HG03060 (cell line): ENCODE measurements at regions not wholly inside any gene's neighbourhood (a gene's known extent, or its start where the extent isn't known, plus 50 kb on each side); places are given as distances from the start of the nearest gene placed in this dataset.
"Not testable (repeated sequence)": the region's sequence is repeated elsewhere in the genome, so short reads cannot be mapped to it uniquely, and the experiment has no call there.

Experiments used
- ATAC-seq: cut with Tn5 transposase; IDR thresholded peaks from one replicate; pipeline ENCODE4 v1.9.1; 2021; ENCODE audit warnings: low read depth, moderate number of reproducible peaks; ENCODE audit not compliant: unreplicated experiment

DNA sequence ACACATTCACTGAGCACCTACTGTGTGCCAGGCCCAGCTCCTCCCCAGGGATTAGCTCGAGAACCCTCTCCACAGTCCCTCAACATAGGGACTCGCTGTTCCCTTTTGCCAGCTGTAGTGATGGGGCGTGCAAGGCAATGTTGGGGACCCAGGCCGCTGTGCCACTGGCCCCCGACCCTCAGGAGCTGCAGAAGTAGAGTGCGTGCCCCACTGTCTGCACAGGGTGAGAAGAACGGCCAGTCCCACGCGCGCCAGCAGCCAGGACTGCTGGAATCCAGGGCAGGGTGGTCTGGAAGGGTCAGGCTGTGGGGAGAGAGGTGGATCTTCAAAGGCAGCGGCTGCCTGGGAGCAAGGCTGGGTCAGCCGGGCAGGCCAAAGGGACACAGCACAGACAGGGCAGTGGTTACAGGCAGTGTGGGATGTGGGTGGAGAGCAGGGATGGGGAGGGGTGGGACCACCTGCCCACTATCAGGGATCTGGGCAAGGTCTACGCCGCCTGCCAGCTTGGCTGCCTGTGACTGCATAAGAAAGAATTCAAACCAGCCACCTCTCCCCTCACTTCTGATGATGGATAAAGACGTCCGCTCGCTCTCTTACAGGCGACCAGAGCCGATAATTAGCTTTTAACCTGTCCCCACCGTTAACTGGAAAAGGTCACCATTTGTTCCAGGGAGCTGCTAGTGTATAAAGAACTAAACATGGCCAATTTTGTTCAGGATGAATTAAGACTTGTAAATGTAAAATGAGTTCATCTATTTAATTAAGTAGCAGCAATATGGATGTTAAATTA lies 86.7 kb upstream of the GSE1 start:
- no peak for ATAC-seq

DNA sequence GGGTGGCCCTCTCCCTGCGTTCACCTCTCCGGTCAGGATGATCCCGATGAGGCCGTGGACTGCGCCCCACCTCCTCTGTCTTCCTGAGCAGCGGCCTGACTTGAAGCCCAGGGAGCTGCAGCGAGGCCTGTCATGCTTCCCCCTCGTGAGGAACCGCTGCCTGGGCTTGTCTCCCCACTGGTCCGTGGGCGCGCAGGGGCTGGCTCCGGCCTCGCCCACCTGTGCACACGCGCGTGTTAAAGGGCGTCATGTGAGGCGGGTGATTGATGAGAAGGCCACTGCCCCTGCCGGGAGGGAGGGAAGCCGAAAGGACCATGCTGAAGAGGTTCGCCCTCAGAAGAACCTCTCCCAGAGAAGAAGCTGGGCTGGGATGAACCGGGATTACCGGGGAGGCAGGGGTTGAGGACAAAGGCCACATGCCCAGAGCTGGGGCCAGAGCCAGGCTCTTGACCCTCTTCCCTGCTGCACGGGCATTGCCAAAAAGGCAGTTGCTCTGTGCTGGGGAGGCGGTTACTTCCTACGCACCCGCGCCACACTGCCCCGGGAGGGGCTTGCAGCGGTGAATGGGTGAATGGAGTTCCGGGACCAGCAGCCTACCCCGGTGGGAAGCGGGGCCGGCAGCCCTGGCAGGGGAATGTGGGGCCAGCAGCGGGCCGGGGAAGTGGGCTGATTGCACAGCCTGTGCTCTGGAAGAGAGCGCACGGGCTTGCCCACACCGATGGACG lies 85.9 kb upstream of the GSE1 start:
- ATAC-seq, result no peak

DNA sequence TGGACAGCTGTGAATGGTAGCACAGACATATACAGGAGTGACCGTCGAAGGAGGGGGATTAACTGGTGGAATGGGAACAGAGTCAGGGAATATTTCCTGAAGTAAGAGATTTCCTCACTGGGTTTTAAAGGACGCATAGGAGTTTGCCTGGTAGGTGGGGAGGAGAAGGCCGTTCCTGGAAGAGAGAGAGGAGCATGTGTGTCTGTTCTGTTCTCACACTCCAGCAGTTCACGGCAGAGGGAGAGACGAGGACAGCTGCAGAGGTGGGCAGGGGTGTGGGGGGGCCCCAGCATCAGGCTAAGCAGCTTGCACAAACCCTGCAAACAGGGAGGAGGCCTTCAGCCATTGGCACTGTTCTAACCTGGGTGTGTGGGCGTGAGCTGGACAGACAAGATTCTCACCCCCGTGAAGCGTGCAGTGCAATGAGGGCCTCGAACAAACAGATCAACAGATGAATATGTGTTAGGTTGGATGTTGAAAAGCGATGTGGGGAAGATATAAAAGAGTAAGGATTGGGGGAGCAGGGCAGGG lies 85.3 kb upstream of the GSE1 start:
- no peak for ATAC-seq

DNA sequence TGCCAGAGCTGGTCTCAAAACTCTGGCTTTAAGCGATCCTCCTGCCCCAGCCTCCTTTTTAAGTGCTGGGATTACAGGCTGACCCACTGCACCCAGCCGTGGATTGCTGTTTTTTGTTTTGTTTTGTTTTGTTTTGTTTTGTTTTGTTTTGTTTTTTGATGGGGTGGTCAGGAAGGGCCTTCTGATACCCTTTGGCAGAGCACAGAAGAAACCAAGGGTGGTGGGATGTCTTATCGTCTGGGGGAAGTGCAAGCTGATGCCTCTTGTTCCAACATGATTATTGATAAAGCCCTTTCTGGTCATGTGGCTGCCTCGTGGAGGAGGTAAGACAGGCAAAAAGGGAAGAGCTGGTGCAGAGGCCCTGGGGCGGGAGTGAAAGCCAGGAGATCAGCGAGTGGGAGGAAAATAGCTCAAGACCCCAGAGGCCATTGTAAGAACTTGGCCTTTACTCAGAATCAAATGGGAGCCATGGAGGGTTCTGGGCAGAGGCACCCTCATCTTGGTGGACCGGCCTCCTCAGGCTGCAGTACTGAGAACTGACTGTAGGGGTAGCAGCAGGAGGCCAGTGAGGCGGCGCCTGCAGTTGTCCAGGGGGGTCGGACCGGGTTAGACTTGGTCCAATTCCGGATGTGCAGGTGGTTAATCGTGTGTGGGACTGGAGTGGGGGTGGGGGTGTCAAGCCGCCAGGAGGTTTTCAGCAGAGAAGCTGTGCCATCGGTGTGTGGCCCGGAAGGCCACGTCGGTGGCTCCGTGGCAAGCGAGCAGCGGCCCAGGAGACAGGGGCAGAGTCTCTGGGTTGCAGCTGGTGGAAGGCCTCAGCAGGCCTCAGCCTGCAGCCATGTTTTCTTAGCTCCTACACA lies 84.4 kb upstream of the GSE1 start:
- ATAC-seq, result no peak

DNA sequence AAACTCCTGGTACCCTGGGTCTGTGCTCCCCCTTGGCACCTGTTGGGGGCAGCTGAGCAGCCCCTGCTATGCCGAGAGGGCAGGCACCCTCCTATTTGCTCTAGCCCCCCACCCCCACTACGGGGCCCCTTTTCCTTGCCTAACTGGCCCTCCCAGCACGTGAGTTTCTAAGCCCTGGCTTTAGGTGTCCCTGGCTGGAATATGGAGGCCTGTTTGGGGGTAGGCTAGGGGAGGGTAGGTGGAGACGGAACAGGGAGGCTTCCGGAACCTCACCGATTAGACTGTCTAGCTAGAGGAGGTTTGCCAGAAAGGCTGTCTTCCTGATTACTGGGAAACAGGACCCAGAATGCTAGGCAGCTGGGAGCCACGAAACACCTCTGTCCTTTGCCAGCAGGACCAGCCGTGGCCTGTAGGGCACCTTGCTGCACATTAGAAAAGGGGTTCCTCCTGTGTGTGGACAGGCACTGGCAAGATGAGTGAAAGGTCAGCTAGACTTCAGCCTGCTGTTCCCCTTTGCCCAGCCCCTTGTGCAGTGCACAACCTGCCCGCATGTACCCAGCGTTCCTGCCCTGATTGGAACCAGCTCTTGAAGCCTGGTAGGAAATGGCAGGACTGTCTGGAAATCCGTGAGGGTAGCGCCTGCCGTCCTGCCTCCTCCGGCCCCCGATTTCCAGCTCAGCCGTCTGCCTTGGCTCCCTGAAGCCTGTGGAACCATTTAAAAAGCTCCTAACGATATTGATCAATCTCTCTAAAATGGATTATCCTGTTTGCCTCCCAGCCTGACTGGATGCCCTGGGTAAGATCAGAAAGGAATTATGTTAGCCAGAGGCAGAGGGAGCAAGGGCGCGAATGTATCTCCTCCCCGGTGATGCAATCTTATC lies 83.4 kb upstream of the GSE1 start:
- ATAC-seq, result no peak

DNA sequence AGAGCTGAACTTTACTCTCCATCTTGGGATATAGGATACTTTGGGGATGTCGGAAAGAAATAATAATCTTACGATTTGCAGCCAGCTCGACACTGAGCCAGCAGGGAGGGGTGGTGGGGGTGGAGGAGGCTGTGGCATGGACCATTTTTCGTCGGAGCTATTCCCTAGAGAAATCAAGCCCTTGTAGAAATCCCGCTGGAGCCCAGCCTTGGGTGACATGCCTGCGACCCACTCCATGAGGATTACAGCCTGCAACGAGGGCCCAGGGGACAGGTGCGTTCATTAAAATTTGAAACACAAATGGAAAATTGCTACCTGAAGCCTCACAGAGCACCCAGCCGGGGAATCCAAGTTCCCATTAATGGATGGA lies 82.8 kb upstream of the GSE1 start:
- ATAC-seq, result no peak

DNA sequence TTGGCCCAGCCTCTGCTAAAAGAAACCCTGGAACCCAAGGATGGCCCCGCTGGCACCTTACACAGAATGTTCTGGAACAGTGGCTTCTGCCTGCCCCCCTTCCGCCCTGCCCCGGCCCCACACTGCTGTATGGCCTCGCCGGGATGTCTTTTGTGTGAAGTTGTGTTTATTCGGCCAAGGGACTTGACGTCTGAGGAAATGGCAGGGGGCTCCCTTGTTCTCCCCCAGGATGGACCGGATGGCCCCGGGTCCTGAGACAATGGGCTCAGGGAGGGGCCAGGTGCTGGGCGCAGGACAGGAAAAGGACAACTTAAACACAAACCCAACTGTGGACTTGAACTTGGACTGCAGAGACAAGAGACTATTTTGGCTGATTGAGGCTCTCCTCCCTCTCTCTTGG lies 81.6 kb upstream of the GSE1 start:
- ATAC-seq, result no peak

DNA sequence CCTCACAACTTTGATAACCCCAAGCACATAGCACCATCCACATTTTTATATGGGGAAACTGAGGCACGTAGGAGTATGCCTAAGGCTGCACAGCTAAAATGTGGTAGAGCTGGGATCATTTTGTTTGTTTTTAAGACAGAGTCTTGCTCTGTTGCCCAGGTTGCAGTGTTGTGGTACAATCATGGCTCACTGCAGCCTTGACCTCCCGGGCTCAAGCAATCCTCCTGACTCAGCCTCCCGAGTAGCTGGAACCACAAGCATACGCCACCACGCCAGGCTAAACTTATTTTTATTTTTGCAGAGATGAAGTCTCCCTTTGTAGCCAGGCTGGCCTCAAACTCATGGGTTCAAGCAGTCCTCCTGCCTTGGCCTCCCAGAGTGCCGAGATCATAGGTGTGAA lies 81.0 kb upstream of the GSE1 start:
- ATAC-seq, result no peak

DNA sequence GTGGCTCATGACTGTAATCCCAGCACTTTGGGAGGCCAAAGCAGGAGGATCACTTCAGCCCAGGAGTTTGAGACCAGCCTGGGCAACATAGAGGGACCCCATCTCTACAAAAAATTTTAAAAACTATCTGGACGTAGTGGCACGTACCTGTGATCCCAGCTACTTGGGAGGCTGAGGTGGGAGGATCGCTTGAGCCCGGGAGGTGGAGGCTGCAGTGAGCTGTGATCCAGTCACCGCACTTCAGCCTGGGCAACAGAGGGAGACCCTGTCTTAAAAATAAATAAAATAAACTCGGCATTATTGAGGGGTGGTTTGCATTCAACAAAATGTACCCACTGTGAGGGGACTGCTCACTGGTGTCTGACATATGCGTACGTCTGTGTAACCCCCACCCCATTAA lies 79.5 kb upstream of the GSE1 start:
- ATAC-seq, result not testable (repeated sequence)

DNA sequence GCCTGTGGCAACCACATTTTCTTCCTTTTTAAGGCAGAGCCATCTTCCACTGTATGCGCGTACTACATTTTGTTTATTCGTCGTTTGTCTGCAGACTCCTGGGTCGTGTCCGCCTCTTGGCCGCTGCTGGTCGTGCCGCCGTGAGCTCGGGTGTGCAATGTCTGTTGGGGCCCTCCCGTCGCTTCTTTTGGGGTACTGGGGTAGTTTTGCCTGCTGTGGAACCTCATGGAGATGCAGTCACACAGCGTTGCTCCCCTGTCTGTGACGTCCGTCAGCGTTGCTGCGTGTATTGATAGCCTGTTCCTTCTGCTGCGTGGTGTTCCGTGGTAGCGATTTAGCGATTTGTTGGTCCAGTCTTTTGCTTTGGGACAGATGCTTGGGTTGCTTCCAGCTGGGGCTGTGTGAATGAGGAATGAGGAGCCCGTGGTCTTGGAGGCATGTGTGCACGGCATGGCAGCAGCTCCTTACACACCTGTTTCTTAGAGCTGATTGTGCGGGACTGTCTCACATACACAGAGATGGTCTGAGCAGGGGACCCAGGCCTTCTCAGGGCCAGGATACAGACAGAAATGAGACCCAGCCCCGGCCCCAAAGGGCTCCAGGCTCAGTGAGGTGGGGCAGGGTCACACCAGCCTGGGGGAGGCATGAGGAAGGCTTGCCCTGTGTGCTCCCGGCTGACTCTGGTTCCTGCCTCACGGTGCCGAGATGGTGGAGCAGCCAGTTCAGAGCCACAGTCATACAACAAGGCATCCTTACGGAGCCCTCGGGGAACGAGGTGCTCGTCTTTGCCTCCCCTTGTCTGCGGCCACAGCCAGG lies 78.4 kb upstream of the GSE1 start:
- no peak for ATAC-seq

DNA sequence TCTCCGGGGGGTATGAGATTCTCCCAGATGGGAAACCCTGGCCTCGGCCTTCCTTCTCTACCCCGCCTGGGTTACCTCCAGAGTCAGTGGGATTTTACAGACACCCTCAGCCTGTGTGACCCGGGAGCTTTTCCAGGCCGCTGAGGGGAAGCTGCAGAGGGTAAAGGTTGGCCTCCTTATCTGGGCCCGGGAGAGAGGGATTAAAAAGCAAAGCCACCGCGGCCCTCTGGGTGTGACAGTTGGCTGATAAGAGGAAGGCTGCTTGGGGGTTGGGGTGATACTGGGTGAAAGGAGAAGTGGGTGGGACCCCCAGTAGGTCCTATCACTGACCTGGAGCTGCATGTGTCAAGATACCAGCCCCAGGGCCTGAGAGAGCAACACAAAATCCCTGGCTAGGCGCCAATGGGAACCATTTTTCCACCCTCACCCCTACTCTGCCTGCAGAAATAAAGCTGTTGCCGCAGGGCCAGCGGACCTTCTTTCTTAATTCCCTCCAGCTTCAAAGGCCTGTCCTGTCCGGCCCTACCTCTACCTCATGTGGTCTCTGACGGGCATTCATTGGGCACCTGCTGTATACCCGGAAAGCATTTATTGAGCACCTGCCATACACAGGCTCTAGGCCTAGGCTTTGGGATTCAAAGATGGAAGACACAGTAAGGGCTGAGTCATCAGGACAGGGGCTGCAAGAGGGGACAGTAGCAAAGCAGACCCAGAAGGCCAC lies 77.6 kb upstream of the GSE1 start:
- no peak for ATAC-seq

DNA sequence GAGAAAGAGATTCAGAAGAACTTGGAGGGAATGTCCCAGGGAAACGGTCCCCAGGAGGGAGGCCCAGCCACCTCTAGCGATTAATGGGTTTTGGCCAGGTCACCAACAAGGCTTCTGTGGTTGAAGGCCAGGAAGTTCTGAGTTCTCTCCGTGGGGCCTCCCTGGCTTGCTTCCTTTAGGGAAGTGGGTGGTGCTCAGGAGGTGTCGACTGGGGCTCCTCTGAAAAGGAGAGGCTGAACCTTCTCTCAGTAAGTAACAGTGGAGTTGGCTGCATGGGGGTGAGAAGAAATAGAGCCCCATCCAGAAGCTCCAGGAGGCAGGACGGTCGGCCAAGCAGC lies 77.1 kb upstream of the GSE1 start:
- no peak for ATAC-seq

DNA sequence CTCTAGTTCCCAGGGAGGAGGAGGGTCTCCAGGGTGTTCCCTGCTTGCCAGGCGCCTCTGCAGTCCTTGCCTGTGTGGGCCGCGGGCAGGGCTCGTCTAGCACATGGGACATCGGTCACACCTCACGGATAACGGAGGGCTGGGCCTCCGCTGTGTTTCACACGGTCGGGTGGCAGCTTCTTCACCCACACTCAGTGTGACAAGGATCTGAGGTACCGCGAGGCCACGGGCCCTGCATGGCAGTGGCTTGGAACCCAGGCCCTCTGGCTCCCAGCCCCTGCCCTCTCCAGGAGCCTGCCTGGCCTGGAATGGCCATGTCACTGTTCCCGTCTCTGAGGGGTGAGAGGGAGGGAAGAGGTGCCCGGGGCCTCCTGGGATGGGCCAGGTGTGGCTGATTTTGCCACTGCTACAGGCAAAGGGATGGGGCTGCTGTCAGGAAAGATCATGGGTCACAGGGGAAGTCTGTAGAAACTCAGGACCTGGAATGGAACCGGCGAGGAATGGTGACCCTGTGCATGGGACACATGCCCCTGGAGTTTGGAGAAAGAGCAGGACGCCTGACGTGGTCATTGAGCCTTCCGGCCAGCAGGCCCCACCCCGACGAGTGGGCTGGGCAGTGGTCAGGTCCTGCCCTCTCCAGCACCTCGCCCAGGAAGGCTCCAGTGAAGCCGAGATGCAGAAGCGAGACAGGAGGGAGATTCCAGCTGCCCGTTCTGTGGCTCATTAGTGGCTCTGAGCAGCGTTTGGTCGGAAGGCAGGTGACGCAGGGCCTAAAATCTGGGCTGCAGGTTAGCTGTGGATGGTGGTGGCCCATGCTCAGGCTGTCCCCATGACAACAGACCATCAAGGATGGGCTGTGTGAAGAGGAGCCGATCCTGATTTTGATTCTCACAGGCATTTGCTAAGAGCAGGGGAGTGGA lies 76.5 kb upstream of the GSE1 start:
- no peak for ATAC-seq

DNA sequence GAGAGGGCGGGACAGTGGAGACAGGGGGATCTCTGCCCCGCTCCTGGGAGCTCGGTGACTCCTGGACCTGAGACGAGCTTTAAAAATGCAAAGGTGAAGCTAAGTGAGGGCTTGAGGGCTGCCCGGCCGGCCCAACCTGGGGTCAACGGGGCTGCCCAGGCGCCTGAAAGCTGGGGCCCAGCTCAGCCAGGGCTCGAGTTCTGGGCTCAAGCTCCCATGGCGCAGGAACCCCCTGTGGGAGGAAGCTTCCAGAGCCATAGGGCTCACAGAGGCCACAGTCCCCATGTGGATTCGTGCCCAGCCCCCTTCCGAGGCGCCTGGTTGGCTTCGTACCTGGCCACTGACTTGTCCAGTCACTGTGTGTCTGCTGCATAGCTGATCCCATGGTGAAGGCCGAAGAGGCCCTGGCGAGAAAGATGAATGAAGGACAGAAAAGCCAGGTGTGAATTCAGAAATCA lies 75.8 kb upstream of the GSE1 start:
- ATAC-seq, result no peak

DNA sequence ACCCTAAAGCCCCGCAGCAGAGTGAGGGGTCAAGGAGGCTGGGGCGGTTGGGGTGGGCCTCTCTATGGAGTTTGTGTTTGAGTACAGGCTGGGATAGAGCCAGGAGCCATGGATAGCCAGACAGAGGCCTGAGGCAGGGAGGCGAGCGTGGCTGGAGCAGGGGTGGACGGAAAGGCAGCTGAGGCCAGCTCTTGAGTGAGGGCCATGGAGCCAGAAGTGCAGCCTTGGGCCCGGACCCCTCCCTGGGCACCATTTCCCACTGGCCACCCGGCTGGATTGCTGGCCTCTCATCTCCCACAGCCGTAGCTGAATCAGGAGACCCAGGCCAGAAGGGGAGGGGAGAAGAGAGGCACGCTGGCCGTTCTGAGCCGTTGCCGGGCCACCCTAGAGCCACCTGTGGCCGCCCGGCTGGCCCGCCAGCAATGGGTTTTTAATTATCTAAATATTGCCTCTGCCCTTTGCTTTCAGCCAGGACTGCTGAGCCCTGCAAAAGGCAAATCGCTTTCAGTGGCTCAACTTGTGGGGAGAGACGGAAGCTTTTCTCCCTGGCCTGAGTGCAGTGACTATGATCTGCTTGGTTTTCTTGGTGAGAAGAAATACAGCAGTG lies 75.2 kb upstream of the GSE1 start:
- ATAC-seq, result no peak

DNA sequence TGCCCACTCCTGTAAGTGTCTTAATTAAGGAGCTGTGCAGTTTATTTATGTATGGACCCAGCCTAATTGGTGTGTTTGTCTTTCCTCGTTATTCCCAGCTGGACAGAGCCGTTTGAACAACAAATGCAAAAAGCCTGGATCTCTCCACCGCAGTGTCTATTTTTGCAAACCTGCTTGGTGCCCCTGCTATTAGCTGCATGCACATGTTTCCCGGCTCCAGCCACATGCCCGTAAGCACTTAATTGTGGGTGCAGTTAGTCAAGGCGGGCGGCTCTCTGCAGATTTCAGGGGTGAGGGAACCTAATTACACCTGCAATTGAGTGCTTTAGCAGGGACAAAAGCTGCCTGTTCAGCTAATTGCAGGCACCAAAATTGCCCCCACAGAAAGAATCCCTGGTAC lies 74.0 kb upstream of the GSE1 start:
- no peak for ATAC-seq

DNA sequence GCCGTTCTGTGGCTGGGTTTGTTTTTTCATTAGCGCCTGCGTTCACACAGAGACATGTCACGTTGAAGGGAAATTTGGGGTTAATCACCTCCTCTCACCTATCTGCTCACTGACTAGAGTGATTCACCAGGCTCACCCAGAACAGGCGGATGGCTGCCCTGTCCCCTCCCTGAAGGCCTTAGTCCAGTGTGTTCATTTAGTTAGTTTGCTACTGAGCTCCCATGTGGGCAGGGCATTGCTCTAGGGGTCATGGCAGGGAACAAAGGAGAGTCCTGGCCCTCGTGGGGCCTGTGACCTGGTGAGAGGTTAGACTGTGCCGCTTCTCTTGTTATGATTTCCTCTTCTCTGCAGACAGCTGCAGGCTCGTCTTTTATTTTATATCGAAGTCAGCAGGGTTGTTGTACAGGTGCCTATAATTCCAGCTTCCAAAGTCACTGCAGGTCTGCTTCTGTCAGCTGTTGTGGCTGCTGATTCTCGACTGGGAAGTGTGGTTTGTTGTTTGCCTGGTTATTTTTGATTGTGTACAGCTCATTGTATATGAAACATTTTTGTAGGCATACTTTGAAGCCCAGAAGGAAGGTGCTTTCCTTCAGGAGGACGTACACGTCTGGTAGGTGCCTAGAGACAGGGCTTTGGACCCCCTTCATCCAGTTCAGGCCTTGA lies 73.4 kb upstream of the GSE1 start:
- ATAC-seq, result no peak
